Astrocyte of the cerebellum (primary cell): ENCODE measurements at regions not wholly inside any gene's neighbourhood (a gene's known extent, or its start where the extent isn't known, plus 50 kb on each side); places are given as distances from the start of the nearest gene placed in this dataset.

Experiments used
- DNase-seq: peaks from one replicate; pipeline ENCODE4 v3.0.0-alpha.2; 2011; ENCODE audit warnings: low read depth
- H3K4me3 ChIP-seq: 2 replicates; pipeline ENCODE4 v1.5.1; 2011; ENCODE audit warnings: mild to moderate bottlenecking, low read depth, low read length, moderate library complexity
- in situ Hi-C: cut with HindIII; loops from 2 replicates; pipeline ENCODE4 v1.10.0; 2017; ENCODE audit warnings: low sequenced_read_pairs
- TF ChIP-seq, protein P1 (sequence below): IDR thresholded peaks from 2 replicates; pipeline ENCODE4 v1.5.1; 2012; ENCODE audit warnings: low read length, low read depth, moderate library complexity, mild to moderate bottlenecking; ENCODE audit errors: missing control alignments

- no peak for DNase-seq
- in situ Hi-C loops: no loop called here
- TF ChIP-seq, protein P1, sequence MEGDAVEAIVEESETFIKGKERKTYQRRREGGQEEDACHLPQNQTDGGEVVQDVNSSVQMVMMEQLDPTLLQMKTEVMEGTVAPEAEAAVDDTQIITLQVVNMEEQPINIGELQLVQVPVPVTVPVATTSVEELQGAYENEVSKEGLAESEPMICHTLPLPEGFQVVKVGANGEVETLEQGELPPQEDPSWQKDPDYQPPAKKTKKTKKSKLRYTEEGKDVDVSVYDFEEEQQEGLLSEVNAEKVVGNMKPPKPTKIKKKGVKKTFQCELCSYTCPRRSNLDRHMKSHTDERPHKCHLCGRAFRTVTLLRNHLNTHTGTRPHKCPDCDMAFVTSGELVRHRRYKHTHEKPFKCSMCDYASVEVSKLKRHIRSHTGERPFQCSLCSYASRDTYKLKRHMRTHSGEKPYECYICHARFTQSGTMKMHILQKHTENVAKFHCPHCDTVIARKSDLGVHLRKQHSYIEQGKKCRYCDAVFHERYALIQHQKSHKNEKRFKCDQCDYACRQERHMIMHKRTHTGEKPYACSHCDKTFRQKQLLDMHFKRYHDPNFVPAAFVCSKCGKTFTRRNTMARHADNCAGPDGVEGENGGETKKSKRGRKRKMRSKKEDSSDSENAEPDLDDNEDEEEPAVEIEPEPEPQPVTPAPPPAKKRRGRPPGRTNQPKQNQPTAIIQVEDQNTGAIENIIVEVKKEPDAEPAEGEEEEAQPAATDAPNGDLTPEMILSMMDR: no peak
- H3K4me3 ChIP-seq: no peak overlapping the region
Measured at GRCh38 chr9:28735738-28736342, 1162.6 kb upstream of the C9orf72 start.

GRCh38 chr9:28741459-28741858 is 1168.2 kb upstream of the C9orf72 start:
- DNase-seq: no peak
- TF ChIP-seq, protein P1: no peak
- H3K4me3 ChIP-seq: no peak overlapping the region
- in situ Hi-C loops: no loop called here

DNA sequence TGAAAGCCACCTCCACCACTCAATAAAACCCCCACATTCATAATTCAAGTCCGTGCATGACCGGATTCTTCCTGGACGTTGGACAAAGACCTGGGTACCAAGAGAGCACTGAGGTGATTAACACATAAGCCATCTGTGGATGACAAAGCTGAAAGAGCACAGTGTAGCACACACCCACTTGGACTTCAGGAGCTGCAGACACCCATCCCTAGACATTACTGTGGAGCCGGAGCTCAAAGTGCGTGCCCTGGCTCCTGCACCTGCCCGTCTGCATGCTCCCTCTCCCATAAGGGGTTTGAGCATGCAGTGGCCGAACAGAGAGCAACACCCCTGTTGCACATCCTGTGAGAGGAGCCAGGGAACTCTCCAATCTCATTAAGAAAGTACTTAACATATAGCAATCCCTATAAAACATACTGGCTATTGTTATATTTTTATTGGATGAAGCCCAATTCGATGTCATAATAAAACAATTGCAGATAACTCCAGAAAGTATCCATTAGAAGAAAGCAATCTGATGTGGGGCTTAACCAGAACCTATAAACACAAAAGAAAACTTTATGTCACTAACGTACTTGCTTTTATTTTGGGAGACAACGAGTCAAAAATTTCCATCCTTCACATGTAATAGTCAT is 1174.2 kb upstream of the C9orf72 start:
- in situ Hi-C loops: no loop called here
- no peak overlapping the region for H3K4me3 ChIP-seq
- TF ChIP-seq, protein P1: no peak
- DNase-seq: no peak

- in situ Hi-C loops: no loop called here
- TF ChIP-seq, protein P1: no peak
- no peak overlapping the region for H3K4me3 ChIP-seq
- DNase-seq: no peak
Measured at GRCh38 chr9:28750136-28750535, 1176.9 kb upstream of the C9orf72 start.

DNA sequence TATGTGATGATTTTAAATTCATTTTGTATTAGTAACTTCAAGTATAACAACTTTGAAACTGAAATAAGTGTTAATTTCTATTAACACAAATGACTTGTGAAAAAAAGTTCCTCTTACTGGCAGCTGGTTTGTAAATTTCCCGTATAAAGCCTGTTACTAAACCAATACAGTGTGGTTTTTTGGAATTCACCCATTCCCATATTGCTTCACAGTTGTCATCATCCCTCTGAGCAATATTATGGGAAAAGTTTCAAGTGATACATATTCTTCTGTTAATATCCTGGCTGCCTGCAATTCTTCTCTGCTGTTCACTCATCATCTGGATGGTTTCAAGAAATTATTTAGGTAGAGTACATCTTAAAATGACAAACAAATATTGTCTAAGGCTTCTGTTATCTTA is 1185.1 kb upstream of the C9orf72 start:
- TF ChIP-seq, protein P1: no peak
- DNase-seq: no peak
- in situ Hi-C loops: no loop called here
- no peak overlapping the region for H3K4me3 ChIP-seq

- in situ Hi-C loops: no loop called here
- H3K4me3 ChIP-seq: no peak overlapping the region
- DNase-seq: no peak
- TF ChIP-seq, protein P1: no peak
Measured at GRCh38 chr9:28758971-28759370, 1185.7 kb upstream of the C9orf72 start.
